Keratinocyte (primary cell): ENCODE measurements at regions not wholly inside any gene's neighbourhood (a gene's known extent, or its start where the extent isn't known, plus 50 kb on each side); places are given as distances from the start of the nearest gene placed in this dataset.

Experiments used
- EZH2 ChIP-seq: IDR thresholded peaks from one replicate; pipeline ENCODE4 v1.6.1; 2012; ENCODE audit warnings: inconsistent platforms, mild to moderate bottlenecking, low read length, moderate library complexity
- TF ChIP-seq, protein P1 (sequence below), 3 experiments: IDR thresholded peaks in 1 of 3; conservative IDR thresholded peaks in 1 of 3; optimal IDR thresholded peaks in 1 of 3; 2 replicates in 2 of 3; 3 replicates in 1 of 3; pipeline versions ENCODE3 to v1.5.1; 2011; ENCODE audit warnings: low read length in 3 of 3, mild to moderate bottlenecking in 3 of 3, moderate library complexity in 2 of 3, control low read depth in 1 of 3, inconsistent platforms in 1 of 3; ENCODE audit not compliant: insufficient read depth in 2 of 3; ENCODE audit errors: extremely low read depth in 1 of 3

DNA sequence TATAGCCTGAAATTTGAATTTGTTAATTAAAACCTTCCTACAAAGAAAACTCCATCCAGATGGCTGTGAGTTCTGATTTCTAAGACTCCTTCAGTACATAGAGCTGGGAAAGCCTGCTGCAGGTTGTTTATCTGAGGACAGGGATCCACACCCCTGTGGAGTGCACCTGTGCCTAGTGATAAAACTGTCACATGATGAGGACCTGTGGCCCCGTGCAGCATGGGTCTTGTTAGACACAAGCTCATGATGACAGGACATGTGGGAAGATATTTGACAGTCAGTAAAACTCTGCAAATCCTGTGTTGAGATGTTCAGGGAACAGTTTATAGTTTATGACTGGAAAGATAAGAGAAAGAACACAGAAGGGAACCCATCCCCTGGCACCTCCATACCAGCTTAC lies 133.2 kb upstream of the TMEM18 start:
- TF ChIP-seq, protein P1, sequence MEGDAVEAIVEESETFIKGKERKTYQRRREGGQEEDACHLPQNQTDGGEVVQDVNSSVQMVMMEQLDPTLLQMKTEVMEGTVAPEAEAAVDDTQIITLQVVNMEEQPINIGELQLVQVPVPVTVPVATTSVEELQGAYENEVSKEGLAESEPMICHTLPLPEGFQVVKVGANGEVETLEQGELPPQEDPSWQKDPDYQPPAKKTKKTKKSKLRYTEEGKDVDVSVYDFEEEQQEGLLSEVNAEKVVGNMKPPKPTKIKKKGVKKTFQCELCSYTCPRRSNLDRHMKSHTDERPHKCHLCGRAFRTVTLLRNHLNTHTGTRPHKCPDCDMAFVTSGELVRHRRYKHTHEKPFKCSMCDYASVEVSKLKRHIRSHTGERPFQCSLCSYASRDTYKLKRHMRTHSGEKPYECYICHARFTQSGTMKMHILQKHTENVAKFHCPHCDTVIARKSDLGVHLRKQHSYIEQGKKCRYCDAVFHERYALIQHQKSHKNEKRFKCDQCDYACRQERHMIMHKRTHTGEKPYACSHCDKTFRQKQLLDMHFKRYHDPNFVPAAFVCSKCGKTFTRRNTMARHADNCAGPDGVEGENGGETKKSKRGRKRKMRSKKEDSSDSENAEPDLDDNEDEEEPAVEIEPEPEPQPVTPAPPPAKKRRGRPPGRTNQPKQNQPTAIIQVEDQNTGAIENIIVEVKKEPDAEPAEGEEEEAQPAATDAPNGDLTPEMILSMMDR (optimal IDR thresholded peaks at IDR 0.05 in 1 of 3, IDR thresholded peaks at IDR 0.05 in 1 of 3, conservative IDR thresholded peaks at IDR 0.05 in 1 of 3; ENCODE audit: extremely low read depth in 1 of 3, insufficient read depth in 2 of 3, low read length in 3 of 3), result no peak
- TF ChIP-seq EZH2, result no peak
